HG02588 (cell line): ENCODE measurements at regions not wholly inside any gene's neighbourhood (a gene's known extent, or its start where the extent isn't known, plus 50 kb on each side); places are given as distances from the start of the nearest gene placed in this dataset.

ENCODE experiments used
- ATAC-seq: cut with Tn5 transposase; IDR thresholded peaks from one replicate; pipeline ENCODE4 v1.9.1; 2021; ENCODE audit warnings: mild to moderate bottlenecking, moderate library complexity; ENCODE audit not compliant: unreplicated experiment

DNA sequence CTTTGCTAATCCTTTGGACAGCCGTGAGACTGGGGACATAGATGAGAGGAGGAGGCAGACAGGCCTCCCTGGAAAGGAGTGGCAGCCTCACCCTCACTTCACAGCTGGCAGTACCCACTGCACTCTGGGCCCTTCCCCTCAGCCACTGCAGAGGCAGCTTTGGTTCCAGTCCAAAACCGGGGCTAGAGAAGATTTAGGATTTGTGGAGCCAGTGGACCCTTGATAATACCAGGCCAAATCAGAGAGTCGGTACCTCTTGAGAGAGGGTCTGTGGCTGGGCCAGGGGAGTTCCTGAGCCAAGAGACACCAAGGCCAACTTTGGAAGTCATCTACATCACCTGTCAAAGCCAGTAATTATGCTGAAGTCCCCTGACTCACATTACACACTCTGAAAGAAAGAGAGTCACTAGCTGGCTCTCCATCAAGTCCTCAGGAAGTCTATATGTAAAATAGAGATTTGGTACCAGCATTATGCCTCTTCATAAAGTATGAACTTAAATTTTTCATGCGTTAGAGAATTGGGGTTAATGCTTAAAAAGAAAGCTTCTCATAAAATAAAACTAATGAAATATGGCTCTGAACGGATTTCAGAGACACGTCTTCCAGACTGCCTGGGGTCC lies 244.1 kb upstream of the SEMA6D start:
- no peak for ATAC-seq

GRCh38 chr15:47473832-47474231 lies 243.5 kb upstream of the SEMA6D start:
- no peak for ATAC-seq

DNA sequence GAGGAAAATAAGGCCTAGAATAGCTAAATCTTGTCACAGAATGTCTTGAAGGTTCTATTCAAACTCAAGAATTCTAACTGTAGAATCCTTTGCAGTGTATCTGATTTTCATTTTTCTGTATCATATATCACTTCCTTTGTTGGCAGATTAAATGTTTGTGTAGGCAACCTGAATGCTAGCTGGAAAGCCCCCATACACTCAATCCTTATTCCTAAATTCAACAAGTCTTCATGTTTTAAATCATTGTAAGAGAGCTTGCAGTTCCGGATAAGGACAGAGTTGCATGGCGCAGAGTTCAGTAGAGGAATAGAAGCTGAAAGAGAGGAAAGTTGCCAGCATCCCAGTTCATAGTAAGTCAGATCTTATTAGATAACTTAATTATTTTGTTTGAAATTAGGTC lies 242.0 kb upstream of the SEMA6D start:
- no peak for ATAC-seq

- no peak for ATAC-seq
Observed at GRCh38 chr15:47477341-47477740, 240.0 kb upstream of the SEMA6D start.

GRCh38 chr15:47484059-47484458 lies 233.2 kb upstream of the SEMA6D start:
- no peak for ATAC-seq

DNA sequence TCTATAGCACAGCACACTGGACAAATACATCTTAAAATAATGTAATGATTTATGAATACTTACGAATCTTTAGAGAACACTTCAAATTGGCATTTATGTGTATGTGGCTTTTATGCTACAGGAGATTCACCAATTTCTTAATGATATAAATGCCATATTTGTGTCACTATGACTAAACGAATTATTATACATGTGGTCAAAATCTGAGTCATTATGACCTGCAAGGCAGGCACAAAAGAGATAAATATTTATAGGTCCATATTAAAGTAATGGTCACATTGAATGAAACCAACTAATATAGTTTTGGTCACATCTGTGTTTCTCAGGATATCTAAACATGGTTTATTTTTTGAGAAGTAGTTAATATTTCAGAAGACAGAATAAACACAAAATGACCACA lies 232.3 kb upstream of the SEMA6D start:
- no peak for ATAC-seq

DNA sequence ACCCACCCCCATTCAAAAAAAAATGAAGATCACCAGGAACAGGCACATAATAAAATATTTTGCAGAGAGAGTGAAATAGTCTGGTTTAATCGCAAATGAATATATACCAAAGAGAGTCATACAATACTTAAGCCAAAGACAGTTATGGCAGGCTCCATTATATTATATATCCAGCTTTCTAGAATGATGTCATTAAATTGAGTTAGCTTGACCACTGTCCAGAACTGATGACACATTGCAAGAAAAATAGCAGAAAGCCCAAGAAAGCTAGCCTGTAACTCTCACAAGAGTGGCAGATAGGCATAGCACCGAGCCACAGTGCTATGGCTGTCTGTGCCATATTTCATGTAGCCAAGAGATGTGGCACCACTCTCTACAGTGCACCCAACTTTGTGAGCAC lies 231.9 kb upstream of the SEMA6D start:
- no peak for ATAC-seq

- no peak for ATAC-seq
Observed at GRCh38 chr15:47486040-47486439, 231.3 kb upstream of the SEMA6D start.

GRCh38 chr15:47492195-47492594 lies 225.1 kb upstream of the SEMA6D start:
- no peak for ATAC-seq

DNA sequence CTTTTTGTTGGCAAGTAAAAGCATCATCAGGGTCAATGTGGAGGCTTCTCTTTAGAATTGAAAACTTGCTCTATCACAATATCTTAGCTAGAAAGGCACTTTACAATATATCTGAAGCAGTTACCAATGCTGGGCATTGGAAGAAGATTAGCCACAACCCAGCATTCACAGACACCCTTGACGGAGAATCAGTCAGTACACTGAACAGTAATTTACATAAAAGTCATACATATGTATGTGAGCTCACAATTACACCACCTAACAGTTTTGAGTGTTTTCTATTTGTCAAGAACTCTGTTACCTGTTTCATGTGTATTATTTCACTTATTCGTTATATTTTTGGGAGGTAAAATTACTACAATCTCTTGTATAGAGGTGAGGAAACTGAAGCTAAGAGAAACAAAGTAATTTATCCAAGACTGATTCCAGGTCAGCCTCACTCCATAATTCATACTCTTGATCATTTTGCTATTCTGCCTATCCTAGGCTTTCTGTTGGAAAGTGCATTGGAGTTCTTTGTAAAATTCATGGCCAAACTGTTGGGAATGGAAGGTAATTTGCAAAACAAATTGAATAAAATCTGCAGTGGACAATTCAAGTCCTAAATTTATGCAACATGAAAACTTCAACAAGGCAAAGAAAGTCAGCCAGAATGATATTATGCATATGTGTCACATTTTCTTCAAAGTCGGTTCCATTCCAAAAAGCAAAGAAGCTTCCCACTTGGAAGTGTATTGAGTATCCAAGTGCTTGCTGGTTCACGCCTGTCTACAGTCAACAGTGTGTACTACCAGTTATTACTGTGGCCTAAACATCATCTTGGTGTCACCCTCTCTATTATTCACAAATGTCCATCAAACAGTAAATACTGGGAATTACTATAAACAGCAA lies 223.7 kb upstream of the SEMA6D start:
- ATAC-seq, result no peak

GRCh38 chr15:47496343-47497185 lies 220.7 kb upstream of the SEMA6D start:
- ATAC-seq, result no peak

DNA sequence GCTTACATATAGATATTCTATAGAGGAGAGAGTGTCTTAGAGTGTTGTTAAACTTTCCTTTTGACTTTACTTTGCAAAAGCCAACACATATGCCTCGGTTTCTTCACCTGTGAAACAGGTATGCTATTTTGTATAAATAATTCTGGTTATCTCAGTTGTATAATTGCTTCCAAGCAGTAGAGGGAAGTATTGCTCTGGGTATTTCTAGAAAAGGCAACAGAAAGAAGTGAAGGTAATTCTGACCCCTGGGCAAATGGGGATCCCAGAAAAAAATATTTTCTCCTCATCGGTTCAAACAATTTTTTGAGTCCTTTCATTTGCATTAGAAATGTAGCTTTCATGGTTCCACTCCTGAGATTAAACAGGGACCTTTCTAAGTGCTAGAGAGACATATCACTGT lies 216.5 kb upstream of the SEMA6D start:
- no peak for ATAC-seq

DNA sequence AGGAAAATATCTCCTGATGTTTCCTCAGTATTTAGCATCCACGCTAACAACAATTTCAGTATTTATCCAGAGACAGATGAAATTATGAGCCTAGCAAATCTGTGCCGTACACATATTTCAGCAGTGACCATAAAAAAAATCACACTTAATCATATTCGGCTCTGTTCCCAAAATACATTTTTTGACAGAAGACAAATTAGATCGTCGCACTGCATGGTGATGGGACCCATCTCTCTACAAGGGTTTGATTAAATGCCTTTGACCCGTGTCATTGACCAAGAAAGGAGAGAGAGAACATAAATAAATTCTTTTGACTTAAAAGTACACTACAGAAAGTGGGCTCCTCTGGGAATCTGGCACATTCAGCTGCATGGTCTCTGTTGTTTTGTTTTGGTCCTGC lies 215.3 kb upstream of the SEMA6D start:
- ATAC-seq, result no peak

DNA sequence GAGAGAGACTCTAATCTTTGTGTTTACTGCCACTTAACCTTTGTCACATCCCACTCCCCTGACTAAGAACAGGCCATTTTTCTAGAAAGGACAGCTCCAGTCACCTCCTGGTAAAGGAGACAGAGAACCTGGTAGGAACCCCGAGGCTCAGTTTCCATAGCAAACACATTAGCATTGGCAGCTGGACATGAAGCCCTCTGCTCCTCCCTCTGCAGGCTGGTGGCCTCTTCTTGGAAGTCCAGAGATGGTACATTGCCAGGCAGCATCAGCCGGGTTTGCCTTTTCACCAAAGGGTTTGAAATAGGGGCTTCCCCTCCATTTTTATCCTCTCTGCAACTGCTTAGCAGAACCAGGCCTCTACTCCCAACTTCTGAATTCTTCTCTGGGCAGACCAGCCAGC lies 213.4 kb upstream of the SEMA6D start:
- ATAC-seq, result no peak

DNA sequence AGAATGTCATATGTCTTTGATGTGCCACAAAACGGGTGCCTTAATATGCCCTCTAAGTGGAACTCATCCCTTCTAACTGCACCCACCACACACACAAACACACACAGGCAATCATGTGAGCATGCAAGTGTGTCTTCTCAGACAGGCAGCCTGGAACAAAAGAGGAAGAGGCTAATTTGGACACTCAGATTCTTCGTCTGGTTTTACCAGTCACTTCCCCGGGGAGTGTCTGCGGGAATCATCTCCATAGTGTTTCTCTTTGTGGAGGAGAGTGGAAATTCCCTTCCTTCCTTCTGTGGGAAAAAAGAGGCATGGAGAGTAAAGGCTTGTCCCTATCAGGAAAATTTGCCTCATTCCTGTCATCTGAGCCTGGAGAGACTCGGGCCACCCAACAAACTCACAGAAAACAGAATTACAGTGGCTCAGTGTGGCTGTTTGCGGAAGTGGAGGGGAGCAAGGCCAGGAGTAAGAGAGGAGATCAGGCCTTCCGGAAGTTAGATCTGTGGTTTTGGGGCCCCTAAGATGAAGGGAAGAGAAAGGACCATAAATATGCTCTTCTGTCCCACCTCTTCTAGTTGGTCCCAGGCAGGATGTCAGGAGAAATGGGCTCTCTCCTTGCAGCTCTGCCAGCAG lies 212.6 kb upstream of the SEMA6D start:
- no peak for ATAC-seq

GRCh38 chr15:47505712-47506328 lies 211.5 kb upstream of the SEMA6D start:
- no peak for ATAC-seq

- ATAC-seq, result no peak
Observed at GRCh38 chr15:47506329-47507100, 210.8 kb upstream of the SEMA6D start.

- no peak for ATAC-seq
Observed at GRCh38 chr15:47507221-47507985, 209.9 kb upstream of the SEMA6D start.

DNA sequence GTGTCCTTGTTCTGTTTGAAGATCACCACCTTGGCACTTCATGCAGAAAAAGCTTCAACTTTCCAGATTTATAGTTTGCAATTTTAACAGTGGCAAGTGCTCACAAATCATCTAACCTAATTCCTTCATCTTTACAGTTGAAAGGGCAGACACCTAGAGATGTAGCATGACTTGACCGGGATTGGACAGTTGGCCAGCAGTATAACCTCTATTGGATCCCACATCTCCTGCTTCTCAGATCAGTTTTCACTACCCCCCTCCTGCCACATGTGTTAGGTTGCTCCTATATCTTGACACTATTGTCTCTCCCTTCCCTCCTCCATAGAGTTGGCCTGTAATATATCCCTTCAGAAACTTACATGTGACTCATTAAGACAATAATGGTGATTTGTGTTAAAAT lies 206.0 kb upstream of the SEMA6D start:
- no peak for ATAC-seq
